ENCODE measurements at regions not wholly inside any gene's neighbourhood (a gene's known extent, or its start where the extent isn't known, plus 50 kb on each side); places are given as distances from the start of the nearest gene placed in this dataset.

DNA sequence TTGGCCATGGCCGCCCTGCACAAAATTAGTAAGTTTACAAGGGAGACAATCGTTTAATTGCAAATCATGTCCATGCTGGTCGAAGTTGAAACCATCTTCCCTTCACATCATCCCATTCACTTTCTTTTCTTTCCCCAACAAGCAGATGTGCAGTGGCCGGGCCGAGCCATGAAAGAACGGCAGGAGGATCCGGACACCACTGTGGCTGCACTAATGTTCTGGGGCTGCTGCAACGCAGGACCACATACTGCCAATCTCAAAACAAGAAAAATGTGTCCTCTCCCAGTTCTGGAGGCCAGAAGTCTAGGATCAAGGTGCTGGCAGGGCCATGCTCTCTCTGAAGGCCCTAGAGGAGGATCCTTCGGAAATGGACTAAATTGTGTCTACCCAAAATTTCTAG lies 227.4 kb upstream of the MYT1L start:
- H2AK5ac ChIP-seq (ENCODE audit: low read depth, low read length): no peak overlapping the region
- H3K79me2 ChIP-seq (ENCODE audit: control insufficient read depth in 1 of 2, insufficient read depth in 2 of 2, low read length in 2 of 2): no peaks in the 10 kb centered on the region
- CTCF ChIA-PET (ENCODE audit: partially characterized antibody): no interaction called here
- H2BK5ac ChIP-seq (ENCODE audit: low read depth, low read length): no peak overlapping the region
- H3K14ac ChIP-seq (ENCODE audit: insufficient read length): no peak overlapping the region
- 87% methylated on average over 9 of the region's 9 CpGs; no CpG with 5 or more reads in 1 of the 2 experiments for WGBS, 2 experiments (ENCODE audit: extremely low coverage in 1 of 2, insufficient coverage in 1 of 2, insufficient read length in 1 of 2, insufficient replicate concordance in 2 of 2, low coverage in 1 of 2, low lambda C conversion rate in 2 of 2, missing lambda C conversion rate in 1 of 2)
- H4K20me1 ChIP-seq (replicated peaks in 1 of 2; ENCODE audit: control insufficient read depth in 1 of 2, insufficient read depth in 2 of 2, low read length in 2 of 2): no peaks in the 10 kb centered on the region
- H3K4me1 ChIP-seq (replicated peaks in 1 of 4; ENCODE audit: control insufficient read depth in 3 of 4, insufficient read depth in 4 of 4, low read length in 3 of 4): peaks cover 0 to 3% (median 0%) of the 10 kb centered on the region in 4 experiments; a peak in 1 of 7 replicates
- H2BK15ac ChIP-seq (ENCODE audit: low read length): no peak overlapping the region
- H3K27ac ChIP-seq (ENCODE audit: low read depth, low read length): no peak overlapping the region
- TF ChIP-seq, protein P1, sequence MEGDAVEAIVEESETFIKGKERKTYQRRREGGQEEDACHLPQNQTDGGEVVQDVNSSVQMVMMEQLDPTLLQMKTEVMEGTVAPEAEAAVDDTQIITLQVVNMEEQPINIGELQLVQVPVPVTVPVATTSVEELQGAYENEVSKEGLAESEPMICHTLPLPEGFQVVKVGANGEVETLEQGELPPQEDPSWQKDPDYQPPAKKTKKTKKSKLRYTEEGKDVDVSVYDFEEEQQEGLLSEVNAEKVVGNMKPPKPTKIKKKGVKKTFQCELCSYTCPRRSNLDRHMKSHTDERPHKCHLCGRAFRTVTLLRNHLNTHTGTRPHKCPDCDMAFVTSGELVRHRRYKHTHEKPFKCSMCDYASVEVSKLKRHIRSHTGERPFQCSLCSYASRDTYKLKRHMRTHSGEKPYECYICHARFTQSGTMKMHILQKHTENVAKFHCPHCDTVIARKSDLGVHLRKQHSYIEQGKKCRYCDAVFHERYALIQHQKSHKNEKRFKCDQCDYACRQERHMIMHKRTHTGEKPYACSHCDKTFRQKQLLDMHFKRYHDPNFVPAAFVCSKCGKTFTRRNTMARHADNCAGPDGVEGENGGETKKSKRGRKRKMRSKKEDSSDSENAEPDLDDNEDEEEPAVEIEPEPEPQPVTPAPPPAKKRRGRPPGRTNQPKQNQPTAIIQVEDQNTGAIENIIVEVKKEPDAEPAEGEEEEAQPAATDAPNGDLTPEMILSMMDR (IDR thresholded peaks at IDR 0.05; ENCODE audit: control extremely low read depth in 1 of 3, insufficient read depth in 1 of 3, low read depth in 1 of 3, low read length in 3 of 3): no peak
- no peak for TF ChIP-seq POU5F1 (IDR thresholded peaks at IDR 0.05; ENCODE audit: low read depth, low read length)
- TF ChIP-seq GABPA (IDR thresholded peaks at IDR 0.05; ENCODE audit: borderline replicate concordance, insufficient read depth, low read length): no peak
- TF ChIP-seq CHD2 (IDR thresholded peaks at IDR 0.05; ENCODE audit: low read length): no peak
- TF ChIP-seq TEAD4 (IDR thresholded peaks at IDR 0.05; ENCODE audit: low read depth, low read length): no peak
- no peak for TF ChIP-seq POLR2AphosphoS5 (IDR thresholded peaks at IDR 0.05; ENCODE audit: low read depth, low read length)
- no peak for TF ChIP-seq KDM5A (IDR thresholded peaks at IDR 0.05; ENCODE audit: low read length)
- TF ChIP-seq TAF1 (IDR thresholded peaks at IDR 0.05; ENCODE audit: low read depth, low read length): no peak
- TF ChIP-seq SUZ12 (IDR thresholded peaks at IDR 0.05; ENCODE audit: low read length): no peak
- no peak for TF ChIP-seq TBP (IDR thresholded peaks at IDR 0.05; ENCODE audit: low read depth, low read length)
- no peak for TF ChIP-seq SP1 (IDR thresholded peaks at IDR 0.05; ENCODE audit: low read depth, low read length)
- H2BK20ac ChIP-seq (ENCODE audit: low read length): no peak overlapping the region
- H2BK12ac ChIP-seq (ENCODE audit: low read depth, low read length): no peak overlapping the region
- H3K36me3 ChIP-seq (ENCODE audit: control insufficient read depth in 2 of 4, insufficient read depth in 4 of 4, low read length in 3 of 4): no peaks in the 10 kb centered on the region
- H4K8ac ChIP-seq (ENCODE audit: extremely low read depth, insufficient read depth, low read length): no peak overlapping the region; the same call in 1 of the 2 replicates
- no peak overlapping the region for H3K4me2 ChIP-seq (ENCODE audit: insufficient read depth in 1 of 2, low read depth in 2 of 2, low read length in 2 of 2)
- no peak for DNase-seq (ENCODE audit: low read depth in 1 of 2, low spot score in 2 of 2)
- no peaks in the 10 kb centered on the region for H3K23me2 ChIP-seq (ENCODE audit: low read depth, low read length)
- H3K4ac ChIP-seq (replicated peaks; ENCODE audit: insufficient read length, low read depth, low read length): no peak overlapping the region
- no peak overlapping the region for H3K18ac ChIP-seq (ENCODE audit: extremely low read depth, low read length)
- no peak overlapping the region for H2AFZ ChIP-seq (ENCODE audit: low read length)
- H3K79me1 ChIP-seq (ENCODE audit: low read depth, low read length): no peaks in the 10 kb centered on the region
- POLR2A ChIA-PET (ENCODE audit: partially characterized antibody): no interaction called here
- no peak for FAIRE-seq
- no peak overlapping the region for H3K9ac ChIP-seq (replicated peaks in 1 of 4; ENCODE audit: extremely low read depth in 1 of 4, low read depth in 3 of 4, low read length in 3 of 4)
- no peak overlapping the region for H4K91ac ChIP-seq (replicated peaks; ENCODE audit: insufficient read length, low read length)
- H3K4me3 ChIP-seq (ENCODE audit: extremely low read depth in 1 of 4, insufficient read depth in 2 of 4, low read depth in 3 of 4, low read length in 4 of 4): no peak overlapping the region
- H3K27me3 ChIP-seq (replicated peaks in 1 of 4; ENCODE audit: control insufficient read depth in 3 of 4, extremely low read depth in 1 of 4, insufficient read depth in 3 of 4, low read length in 3 of 4): no peaks in the 10 kb centered on the region
- no peak overlapping the region for H3K23ac ChIP-seq (ENCODE audit: insufficient read length)
- H3K9me3 ChIP-seq (ENCODE audit: insufficient read depth in 2 of 2, low read depth in 1 of 2, low read length in 1 of 2): peaks cover 0 to 7% of the 10 kb centered on the region in 2 experiments; a peak in 1 of 4 replicates
- H4K5ac ChIP-seq (ENCODE audit: insufficient read length, low read depth, low read length): no peak overlapping the region
- no peak overlapping the region for H3K56ac ChIP-seq (replicated peaks; ENCODE audit: insufficient read length, low read depth, low read length)
- no peak overlapping the region for H2BK120ac ChIP-seq (replicated peaks; ENCODE audit: low read depth, low read length)

Measured in H1 (cell line).